ENCODE measurements at regions not wholly inside any gene's neighbourhood (a gene's known extent, or its start where the extent isn't known, plus 50 kb on each side); places are given as distances from the start of the nearest gene placed in this dataset.

DNA sequence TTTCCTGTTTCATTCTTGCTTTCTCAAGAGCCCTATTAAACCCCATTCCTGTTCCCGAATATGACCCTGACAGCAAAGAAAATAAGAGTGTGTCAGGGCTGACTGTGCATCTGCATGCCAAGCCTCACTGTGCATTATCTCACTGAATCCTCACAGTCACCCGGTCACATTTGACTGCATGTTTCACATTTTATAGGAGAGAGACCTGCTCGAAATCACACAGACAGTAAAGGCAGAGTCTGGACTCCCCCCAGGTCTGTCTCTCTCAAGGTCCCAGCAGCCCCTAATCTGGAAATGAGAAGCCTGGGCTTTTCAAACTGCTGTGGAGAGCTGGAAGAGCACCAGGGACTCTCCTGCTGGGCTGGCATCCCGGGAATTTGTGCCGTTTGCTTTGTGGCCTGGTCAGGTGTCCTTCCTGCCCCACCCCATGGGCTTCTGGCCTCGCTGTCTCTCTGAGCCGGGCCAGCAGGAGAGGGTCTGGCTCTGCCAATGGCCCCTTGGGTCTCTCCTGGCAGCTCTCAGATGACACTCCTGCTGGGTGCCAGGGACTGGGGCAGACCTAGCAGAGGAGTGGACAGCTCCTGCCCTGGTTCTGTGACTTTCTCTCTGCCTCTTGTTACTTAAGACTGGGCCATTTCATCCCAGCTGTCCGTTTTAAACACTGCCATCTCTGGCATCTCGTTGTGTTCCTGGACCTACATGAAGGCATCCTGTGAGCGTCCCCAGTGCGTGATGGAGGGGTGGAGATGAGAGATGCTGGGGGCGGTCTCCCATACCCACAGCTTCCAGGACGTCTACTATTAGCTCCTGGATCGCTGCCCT, 173.6 kb downstream of the ARHGAP12 start:
- DNase-seq (ENCODE audit: low read depth in 2 of 2) = no peak

DNA sequence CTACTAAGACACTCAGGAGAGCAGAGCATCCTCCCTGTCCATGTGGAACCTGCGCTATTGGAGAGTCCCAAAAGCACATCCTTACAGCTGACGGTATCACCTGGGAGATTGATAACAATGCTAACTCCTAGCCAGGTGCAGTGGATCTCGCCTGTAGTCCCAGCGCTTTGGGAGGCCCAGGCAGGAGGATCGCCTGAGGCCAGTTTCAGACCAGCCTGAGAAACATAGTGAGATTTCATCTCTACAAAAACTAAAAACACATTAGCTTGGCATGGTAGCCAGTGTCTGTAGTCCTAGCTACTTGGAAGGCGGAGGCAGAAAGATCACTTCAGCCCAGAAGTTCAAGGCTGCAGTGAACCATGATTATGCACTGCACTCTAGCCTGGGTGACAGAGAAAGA, 174.9 kb downstream of the ARHGAP12 start:
- no peak for DNase-seq (ENCODE audit: low read depth in 2 of 2)

DNA sequence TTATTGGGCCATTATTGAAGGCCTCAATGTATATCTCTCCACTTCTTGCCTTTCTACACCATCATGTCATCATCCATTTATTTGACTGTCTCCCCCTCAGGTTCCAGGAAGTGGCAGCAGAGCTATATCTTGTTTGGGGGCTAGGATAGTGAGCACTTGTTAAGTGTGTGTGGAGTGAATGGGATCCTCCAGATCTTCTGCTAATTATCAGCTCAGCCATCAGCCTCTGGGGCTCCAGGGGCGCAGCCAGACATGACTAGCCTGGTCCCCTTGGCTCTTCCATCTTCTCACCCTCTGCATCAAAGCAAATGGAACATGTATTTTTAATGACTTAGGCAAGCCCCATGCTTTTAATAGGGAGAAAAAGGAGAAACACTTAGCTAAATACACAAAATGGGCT, 176.5 kb downstream of the ARHGAP12 start:
- no peak for DNase-seq (ENCODE audit: low read depth in 2 of 2)

DNA sequence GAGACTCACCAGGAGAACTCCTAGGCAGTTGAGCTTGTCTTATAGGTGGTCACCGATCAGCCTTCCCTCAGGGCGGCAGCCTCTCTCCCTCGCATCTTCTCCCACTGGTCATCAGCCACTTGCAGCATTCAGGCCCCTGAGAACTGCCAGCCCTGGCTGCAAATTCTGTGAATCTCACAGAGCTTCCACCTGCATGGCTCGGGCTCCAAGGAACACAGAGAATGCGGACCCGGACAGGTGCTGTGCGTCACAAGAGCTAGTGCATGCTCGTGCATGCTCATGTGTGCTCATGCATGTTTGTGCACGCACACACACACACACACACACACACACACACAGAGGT, 176.9 kb downstream of the ARHGAP12 start:
- DNase-seq (ENCODE audit: low read depth in 2 of 2) = no peak

DNA sequence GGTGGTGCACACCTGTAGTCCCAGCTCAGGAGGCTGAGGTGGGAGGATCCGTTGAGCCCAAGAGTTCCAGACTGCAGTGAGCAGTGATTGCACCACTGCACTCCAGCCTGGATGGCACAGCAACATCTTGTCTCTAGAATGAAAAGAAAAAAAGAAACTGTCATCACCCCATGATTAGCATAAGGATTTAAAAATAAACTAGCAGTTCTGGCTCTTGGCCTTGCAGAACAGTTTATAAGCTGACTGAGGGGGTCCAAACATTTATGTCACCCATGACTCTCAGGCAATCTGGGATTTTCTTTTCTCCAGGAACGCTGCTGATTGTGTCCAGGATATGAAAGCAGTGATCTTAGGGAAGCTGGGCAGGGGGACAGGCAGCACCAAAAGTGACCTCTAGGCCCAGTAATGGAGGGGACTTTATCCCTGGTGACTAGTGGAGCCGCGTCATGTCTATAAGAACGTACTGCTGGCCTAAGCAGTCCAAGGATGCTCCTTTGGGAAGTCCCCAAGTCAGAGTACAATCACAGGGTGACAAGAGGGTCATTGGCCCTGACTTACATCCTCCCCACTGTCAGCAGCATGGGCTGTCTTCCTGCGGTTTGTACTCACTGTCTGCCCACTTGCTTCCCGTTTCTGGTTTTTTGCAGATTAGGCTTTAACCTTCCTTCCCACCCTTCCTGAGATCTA, 177.4 kb downstream of the ARHGAP12 start:
- DNase-seq (ENCODE audit: low read depth in 2 of 2) = no peak

- no peak for DNase-seq (ENCODE audit: low read depth in 2 of 2)
These were observed 178.4 kb downstream of the ARHGAP12 start for GRCh38 chr10:31749981-31750840.

DNA sequence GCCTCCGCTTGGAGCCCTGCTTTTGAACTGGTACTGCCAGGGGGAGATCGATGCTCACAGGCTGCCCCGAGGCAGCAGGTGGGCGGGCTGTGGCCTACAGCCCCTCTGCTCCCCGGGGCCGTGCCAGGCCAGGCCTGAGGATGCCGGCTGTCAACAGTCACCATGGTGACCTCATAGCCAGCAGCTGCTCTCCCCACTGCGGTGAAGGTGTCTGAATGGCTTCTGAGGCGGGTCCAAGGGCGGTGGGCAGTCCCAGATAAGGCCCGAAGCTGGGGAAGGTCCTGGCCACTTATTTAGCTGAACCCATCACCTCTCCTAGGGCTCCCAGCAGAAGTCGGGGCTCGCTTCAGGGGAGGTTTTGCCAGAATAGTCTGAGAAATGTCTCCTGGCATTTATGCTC, 179.3 kb downstream of the ARHGAP12 start:
- DNase-seq (ENCODE audit: low read depth in 2 of 2) = no peak

- peak in 1 of 2 donors; percentile 44 for DNase-seq (ENCODE audit: low read depth in 2 of 2)
These were observed 182.8 kb downstream of the ARHGAP12 start for GRCh38 chr10:31745612-31746376.

- no peak for DNase-seq (ENCODE audit: low read depth in 2 of 2)
These were observed 184.6 kb downstream of the ARHGAP12 start for GRCh38 chr10:31744025-31744424.

- DNase-seq (ENCODE audit: low read depth in 2 of 2) = no peak
These were observed 186.4 kb downstream of the ARHGAP12 start for GRCh38 chr10:31742255-31742654.

GRCh38 chr10:31741473-31741872, 187.2 kb downstream of the ARHGAP12 start:
- no peak for DNase-seq (ENCODE audit: low read depth in 2 of 2)

DNA sequence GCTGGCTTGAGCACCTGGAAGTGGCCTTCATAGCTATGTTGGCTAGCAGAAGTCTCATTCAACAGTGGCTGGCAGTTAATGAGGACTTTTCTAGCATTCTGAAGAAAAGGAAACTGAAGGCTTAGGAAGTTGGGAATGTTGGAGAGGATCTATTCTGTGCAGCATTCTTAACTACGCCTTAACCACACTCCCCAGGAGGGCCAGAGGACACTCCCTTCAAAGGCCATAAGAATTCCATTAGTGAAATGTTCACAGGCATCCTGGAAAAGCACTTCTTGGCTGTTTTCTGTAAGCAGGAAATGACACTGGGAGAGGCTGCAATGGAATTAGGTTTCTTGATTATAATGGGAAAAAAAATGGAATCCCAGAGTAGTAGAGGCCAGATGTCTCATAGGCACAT, 188.9 kb downstream of the ARHGAP12 start:
- no peak for DNase-seq (ENCODE audit: low read depth in 2 of 2)

DNA sequence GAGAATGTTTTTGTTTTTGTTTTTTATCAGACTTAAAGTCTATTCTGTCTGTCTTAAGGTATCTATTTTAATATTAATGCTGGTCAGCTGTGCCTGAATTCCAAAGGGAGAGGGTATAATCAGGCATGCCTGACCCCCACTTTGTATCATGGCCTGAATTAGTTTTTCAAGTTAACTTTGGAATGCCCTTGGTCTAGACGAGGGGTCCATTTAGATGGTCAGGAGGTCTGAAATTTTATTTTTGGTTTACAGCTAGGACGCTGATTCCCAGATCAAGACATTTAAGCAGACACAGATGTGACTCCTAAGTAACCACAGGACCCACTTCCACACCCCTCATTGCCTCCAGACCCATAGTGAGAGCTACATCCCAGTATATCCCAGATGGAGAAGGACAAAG, 189.5 kb downstream of the ARHGAP12 start:
- DNase-seq (ENCODE audit: low read depth in 2 of 2) = no peak

- no peak for DNase-seq (ENCODE audit: low read depth in 2 of 2)
These were observed 196.9 kb downstream of the ARHGAP12 start for GRCh38 chr10:31731711-31732110.

GRCh38 chr10:31730776-31731175, 197.9 kb downstream of the ARHGAP12 start:
- no peak for DNase-seq (ENCODE audit: low read depth in 2 of 2)

GRCh38 chr10:31728698-31729224, 199.9 kb downstream of the ARHGAP12 start:
- no peak for DNase-seq (ENCODE audit: low read depth in 2 of 2)

- DNase-seq (ENCODE audit: low read depth in 2 of 2) = no peak
These were observed 203.2 kb downstream of the ARHGAP12 start for GRCh38 chr10:31725436-31725835.

DNA sequence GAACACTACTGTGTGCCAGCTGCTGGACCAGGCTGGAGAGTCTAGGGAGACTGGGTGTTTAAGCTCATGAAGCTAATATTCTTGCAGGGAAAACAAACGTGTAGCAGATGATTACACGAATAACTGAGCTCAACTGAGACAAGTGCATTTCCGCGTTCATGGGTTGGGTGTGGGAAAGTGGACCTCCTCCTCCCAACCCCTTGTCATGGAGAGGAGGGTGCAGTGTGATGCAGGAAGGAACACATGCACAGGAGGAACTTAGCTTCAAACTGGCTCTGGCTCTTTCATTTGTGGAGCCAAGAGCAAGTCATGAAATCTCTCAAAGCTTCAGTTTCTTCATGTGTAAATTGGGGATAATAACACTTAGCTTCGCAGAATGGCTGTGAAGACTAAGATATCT, 204.3 kb downstream of the ARHGAP12 start:
- no peak for DNase-seq (ENCODE audit: low read depth in 2 of 2)

GRCh38 chr10:31723106-31723750, 205.4 kb downstream of the ARHGAP12 start:
- DNase-seq (ENCODE audit: low read depth in 2 of 2) = no peak

GRCh38 chr10:31721096-31721495, 207.5 kb downstream of the ARHGAP12 start:
- no peak for DNase-seq (ENCODE audit: low read depth in 2 of 2)

DNA sequence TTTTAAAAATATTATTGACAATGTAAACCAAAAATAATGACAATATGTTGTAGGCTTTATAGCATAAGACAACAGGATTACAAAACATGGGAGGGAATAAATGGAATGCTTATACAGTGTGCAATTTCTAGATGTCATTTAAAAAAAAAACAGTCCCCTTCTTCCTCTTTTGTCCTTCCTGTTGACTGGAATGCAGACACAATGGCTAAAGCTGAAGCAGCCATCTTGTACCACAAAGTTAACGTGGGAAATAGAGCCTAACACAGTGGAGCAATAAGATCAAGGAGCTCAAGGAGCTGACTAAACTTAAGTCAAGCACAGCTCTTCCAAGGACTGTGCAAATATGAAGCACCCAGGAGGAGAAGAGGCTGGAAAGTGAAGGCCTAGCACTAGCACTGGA, 208.1 kb downstream of the ARHGAP12 start:
- DNase-seq (ENCODE audit: low read depth in 2 of 2) = no peak
